ENCODE measurements at regions not wholly inside any gene's neighbourhood (a gene's known extent, or its start where the extent isn't known, plus 50 kb on each side); places are given as distances from the start of the nearest gene placed in this dataset.
"Not testable (repeated sequence)": the region's sequence is repeated elsewhere in the genome, so short reads cannot be mapped to it uniquely, and the experiment has no call there.

DNA sequence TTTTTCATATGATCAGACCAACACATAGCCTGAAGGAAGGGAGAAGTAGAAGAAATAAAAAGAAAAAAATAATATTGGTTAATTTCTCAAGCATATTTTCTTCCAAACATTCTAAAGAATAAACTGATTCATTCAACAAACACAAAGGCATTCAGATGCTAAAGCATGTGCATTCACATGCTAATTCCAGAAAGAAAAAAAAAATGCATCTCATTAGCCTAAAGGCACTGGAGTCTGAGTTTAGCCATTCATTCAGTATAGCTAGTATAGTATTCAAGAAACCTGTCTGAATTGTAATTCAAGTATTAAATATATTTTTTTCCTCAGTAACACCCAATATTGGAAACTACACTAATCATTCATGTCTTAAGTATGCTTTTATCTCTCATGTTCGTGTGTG, 61.0 kb upstream of the FER start:
- ATAC-seq: peak; percentile 79
- peak overlapping the region; percentile 72 for H3K27ac ChIP-seq (ENCODE audit: low read depth)

DNA sequence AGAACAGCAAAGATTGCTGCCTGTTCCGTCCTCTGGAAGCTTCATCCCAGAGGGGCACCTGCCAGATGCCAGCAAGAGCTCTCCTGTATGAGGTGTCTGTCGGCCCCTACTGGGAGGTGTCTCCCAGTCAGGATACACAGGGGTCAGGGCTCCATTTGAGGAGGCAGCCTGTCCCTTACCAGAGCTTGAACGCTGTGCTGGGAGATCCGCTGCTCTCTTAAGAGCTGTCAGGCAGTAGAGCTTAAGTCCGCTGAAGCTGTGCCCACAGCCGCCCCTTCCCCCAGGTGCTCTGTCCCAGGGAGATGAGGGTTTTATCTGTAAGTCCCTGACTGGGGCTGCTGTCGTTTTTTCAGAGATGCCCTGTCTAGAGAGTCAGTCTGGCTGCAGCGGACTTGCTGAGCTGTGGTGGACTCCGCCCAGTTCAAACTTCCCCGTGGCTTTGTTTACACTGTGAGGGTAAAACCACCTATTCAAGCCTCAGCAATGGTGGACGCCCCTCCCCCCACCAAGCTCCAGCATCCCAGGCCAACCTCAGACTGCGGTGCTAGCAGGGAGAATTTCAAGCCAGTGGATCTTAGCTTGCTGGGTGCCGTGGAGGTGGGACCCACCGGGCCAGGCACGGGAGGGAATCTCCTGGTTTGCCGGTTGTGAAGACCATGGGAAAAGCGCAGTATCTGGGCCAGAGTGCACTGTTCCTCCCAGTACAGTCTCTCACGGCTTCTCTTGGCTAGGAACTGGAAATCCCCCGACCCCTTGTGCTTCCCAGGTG, 62.1 kb upstream of the FER start:
- peaks cover 22% of the 10 kb centered on the region for H3K4me1 ChIP-seq (ENCODE audit: insufficient read depth)
- H3K27me3 ChIP-seq (ENCODE audit: insufficient read depth); H3F3A ChIP-seq (replicated peaks; ENCODE audit: low read depth); H3K4me3 ChIP-seq; H3K4me3 Mint-ChIP-seq; H3K36me3 ChIP-seq (ENCODE audit: insufficient read depth); H3K36me3 Mint-ChIP-seq (ENCODE audit: low read depth); H3K9me2 ChIP-seq (ENCODE audit: insufficient read depth); H3K9me3 Mint-ChIP-seq; H4K20me1 ChIP-seq (replicated peaks; ENCODE audit: insufficient read depth); H3K79me2 ChIP-seq (replicated peaks; ENCODE audit: insufficient read depth); H3K27me3 Mint-ChIP-seq (ENCODE audit: insufficient read depth, low read depth, poor library complexity): not testable (repeated sequence)
- DNase-seq (ENCODE audit: low spot score) (peak; percentile 71), ATAC-seq (peak; percentile 74)
- H3K27ac ChIP-seq (ENCODE audit: low read depth): peak overlapping the region; percentile 72
- peak overlapping the region; percentile 15 for H3K4me2 ChIP-seq
- Mint-ChIP-seq H3K4me1 (peaks cover 34% of the 10 kb centered on the region), H3K27ac (peak overlapping the region; percentile 92)
- H2AFZ ChIP-seq: peak overlapping the region; percentile 0
- peak; percentile 37; the same call in 1 of the 2 replicates for TF ChIP-seq POLR2AphosphoS5 (IDR thresholded peaks at IDR 0.05; ENCODE audit: low read depth)
- TF ChIP-seq, protein P1, sequence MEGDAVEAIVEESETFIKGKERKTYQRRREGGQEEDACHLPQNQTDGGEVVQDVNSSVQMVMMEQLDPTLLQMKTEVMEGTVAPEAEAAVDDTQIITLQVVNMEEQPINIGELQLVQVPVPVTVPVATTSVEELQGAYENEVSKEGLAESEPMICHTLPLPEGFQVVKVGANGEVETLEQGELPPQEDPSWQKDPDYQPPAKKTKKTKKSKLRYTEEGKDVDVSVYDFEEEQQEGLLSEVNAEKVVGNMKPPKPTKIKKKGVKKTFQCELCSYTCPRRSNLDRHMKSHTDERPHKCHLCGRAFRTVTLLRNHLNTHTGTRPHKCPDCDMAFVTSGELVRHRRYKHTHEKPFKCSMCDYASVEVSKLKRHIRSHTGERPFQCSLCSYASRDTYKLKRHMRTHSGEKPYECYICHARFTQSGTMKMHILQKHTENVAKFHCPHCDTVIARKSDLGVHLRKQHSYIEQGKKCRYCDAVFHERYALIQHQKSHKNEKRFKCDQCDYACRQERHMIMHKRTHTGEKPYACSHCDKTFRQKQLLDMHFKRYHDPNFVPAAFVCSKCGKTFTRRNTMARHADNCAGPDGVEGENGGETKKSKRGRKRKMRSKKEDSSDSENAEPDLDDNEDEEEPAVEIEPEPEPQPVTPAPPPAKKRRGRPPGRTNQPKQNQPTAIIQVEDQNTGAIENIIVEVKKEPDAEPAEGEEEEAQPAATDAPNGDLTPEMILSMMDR (conservative IDR thresholded peaks at IDR 0.05; ENCODE audit: low read depth in 2 of 2): peak in 1 of 2 experiments; percentile 26; a peak in 1 of 4 replicates

More for the DNA sequence above, 61.0 kb upstream of the FER start:
- Histone ChIP-seq H3K4me3 (no peak overlapping the region), H3K27me3 (ENCODE audit: insufficient read depth) (no peaks in the 10 kb centered on the region), H3K4me1 (ENCODE audit: insufficient read depth) (peaks cover 22% of the 10 kb centered on the region), H3K79me2 (replicated peaks; ENCODE audit: insufficient read depth) (no peaks in the 10 kb centered on the region), H4K20me1 (replicated peaks; ENCODE audit: insufficient read depth) (no peaks in the 10 kb centered on the region), H3K4me2 (peak overlapping the region; percentile 15), H3F3A (replicated peaks; ENCODE audit: low read depth) (no peaks in the 10 kb centered on the region), H3K36me3 (ENCODE audit: insufficient read depth) (no peaks in the 10 kb centered on the region), H3K9me2 (ENCODE audit: insufficient read depth) (peaks cover 2% of the 10 kb centered on the region; the same call in 1 of the 2 replicates), H2AFZ (no peak overlapping the region)
- Mint-ChIP-seq H3K27me3 (ENCODE audit: insufficient read depth, low read depth, poor library complexity) (peaks cover 4% of the 10 kb centered on the region), H3K4me1 (peaks cover 31% of the 10 kb centered on the region), H3K9me3 (no peaks in the 10 kb centered on the region; the same call in 2 of the 3 replicates), H3K4me3 (no peak overlapping the region; the same call in 2 of the 3 replicates), H3K27ac (peak overlapping the region; percentile 92), H3K36me3 (ENCODE audit: low read depth) (no peaks in the 10 kb centered on the region; the same call in 1 of the 3 replicates)
- TF ChIP-seq JUNB (IDR thresholded peaks at IDR 0.05; ENCODE audit: unreplicated experiment) (no peak), NANOG (IDR thresholded peaks at IDR 0.05; ENCODE audit: borderline replicate concordance) (peak; percentile 39; the same call in 1 of the 2 replicates)
- peak; percentile 84 for DNase-seq (ENCODE audit: low spot score)

DNA sequence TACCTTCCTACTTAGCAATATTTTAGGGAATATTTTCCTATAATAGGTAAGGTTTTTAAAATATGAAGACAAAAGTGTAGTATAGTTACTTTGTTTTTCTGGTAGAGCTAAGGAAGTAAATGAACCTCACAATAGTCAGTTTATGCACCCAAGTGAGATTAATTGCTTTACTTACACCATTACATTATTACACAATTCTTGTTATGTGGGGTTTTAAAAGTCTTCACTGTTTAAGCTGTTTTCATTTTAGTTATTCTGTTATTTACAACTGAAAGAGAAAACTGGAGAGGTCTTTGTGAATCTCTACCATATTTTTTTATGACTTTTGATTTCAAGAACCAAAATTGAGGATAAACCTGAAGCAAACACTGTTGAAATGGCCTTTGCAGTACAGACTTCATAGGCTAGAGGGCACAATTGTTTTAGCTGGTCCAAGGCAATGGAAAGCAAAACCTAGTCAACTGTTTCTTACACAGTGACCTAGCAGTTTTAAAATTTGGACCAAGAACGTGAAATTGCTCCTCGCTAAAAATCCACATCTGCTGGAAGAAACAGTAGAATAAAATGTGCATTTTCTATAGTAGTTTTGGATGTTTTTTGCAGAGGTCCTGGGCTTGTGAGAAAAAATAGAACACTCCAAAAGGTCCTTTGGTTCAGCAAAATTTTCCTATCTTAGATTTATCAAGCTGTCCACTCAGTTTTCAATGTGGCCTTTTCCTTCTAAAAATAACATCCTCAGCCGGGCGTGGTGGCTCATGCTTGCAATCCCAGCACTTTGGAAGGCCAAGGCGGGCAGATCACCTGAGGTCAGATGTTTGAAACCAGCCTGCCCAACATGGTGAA, 66.4 kb upstream of the FER start:
- peaks cover 6% of the 10 kb centered on the region for H3K4me1 ChIP-seq (ENCODE audit: insufficient read depth)
- peak; percentile 82 for DNase-seq (ENCODE audit: low spot score)
- TF ChIP-seq JUNB (IDR thresholded peaks at IDR 0.05; ENCODE audit: unreplicated experiment) (no peak), NANOG (IDR thresholded peaks at IDR 0.05; ENCODE audit: borderline replicate concordance) (no peak)
- TF ChIP-seq, protein P1 (conservative IDR thresholded peaks at IDR 0.05; ENCODE audit: low read depth in 2 of 2): peak; percentile 89 to 94
- TF ChIP-seq, protein P2, sequence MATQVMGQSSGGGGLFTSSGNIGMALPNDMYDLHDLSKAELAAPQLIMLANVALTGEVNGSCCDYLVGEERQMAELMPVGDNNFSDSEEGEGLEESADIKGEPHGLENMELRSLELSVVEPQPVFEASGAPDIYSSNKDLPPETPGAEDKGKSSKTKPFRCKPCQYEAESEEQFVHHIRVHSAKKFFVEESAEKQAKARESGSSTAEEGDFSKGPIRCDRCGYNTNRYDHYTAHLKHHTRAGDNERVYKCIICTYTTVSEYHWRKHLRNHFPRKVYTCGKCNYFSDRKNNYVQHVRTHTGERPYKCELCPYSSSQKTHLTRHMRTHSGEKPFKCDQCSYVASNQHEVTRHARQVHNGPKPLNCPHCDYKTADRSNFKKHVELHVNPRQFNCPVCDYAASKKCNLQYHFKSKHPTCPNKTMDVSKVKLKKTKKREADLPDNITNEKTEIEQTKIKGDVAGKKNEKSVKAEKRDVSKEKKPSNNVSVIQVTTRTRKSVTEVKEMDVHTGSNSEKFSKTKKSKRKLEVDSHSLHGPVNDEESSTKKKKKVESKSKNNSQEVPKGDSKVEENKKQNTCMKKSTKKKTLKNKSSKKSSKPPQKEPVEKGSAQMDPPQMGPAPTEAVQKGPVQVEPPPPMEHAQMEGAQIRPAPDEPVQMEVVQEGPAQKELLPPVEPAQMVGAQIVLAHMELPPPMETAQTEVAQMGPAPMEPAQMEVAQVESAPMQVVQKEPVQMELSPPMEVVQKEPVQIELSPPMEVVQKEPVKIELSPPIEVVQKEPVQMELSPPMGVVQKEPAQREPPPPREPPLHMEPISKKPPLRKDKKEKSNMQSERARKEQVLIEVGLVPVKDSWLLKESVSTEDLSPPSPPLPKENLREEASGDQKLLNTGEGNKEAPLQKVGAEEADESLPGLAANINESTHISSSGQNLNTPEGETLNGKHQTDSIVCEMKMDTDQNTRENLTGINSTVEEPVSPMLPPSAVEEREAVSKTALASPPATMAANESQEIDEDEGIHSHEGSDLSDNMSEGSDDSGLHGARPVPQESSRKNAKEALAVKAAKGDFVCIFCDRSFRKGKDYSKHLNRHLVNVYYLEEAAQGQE (IDR thresholded peaks at IDR 0.05; ENCODE audit: unreplicated experiment): no peak

More for the DNA sequence above, 66.4 kb upstream of the FER start:
- peak overlapping the region; percentile 96 for H3K27ac Mint-ChIP-seq
- ATAC-seq: peak; percentile 77
- Histone ChIP-seq H3K4me2 (no peak overlapping the region), H2AFZ (no peak overlapping the region; the same call in 1 of the 2 replicates), H3K36me3 (ENCODE audit: insufficient read depth) (no peaks in the 10 kb centered on the region), H3K4me3 (no peak overlapping the region), H4K20me1 (replicated peaks; ENCODE audit: insufficient read depth) (no peaks in the 10 kb centered on the region), H3K79me2 (replicated peaks; ENCODE audit: insufficient read depth) (no peaks in the 10 kb centered on the region), H3K27me3 (ENCODE audit: insufficient read depth) (no peaks in the 10 kb centered on the region), H3K9me2 (ENCODE audit: insufficient read depth) (0 out of 2 replicates have a peak, but pooled peaks cover 3% of the 10 kb centered on the region), H3F3A (replicated peaks; ENCODE audit: low read depth) (no peaks in the 10 kb centered on the region), H3K27ac (ENCODE audit: low read depth) (no peak overlapping the region)
- H3K27me3 Mint-ChIP-seq (ENCODE audit: insufficient read depth, low read depth, poor library complexity): peaks cover 3% of the 10 kb centered on the region
- no peaks in the 10 kb centered on the region; the same call in 2 of the 3 replicates for H3K9me3 Mint-ChIP-seq
- no peaks in the 10 kb centered on the region; the same call in 1 of the 3 replicates for H3K36me3 Mint-ChIP-seq (ENCODE audit: low read depth)
- peaks cover 24% of the 10 kb centered on the region for H3K4me1 Mint-ChIP-seq
- no peak overlapping the region for H3K4me3 Mint-ChIP-seq

All from GM23338 (cell line).